ENCODE measurements at regions not wholly inside any gene's neighbourhood (a gene's known extent, or its start where the extent isn't known, plus 50 kb on each side); places are given as distances from the start of the nearest gene placed in this dataset.

DNA sequence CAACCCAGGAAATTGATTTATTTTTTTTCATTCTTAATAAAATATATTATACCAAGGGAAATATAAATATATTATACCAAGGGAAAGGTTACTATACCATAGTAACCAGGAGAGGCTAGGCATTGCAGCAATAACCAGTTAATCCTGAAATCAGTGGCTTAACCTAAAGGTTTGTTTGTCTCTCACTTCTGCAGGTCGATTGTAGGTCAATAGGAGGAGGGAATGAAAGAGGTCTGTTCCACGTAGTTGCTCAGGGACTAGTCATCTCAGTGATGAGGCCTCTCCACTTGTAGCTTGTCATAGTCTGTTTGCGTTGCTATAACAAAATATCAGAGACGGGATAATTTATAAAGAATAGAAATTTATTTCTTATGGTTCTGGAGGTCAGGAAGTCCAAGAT lies 168.0 kb downstream of the GJA1 start:
- WGBS, 2 experiments (ENCODE audit: low coverage in 1 of 2, low lambda C conversion rate in 2 of 2, missing lambda C conversion rate in 2 of 2) = 77 to 81% methylated on average over 4 of the region's 4 CpGs
- Histone ChIP-seq H3K79me2 (ENCODE audit: insufficient read depth) (no peaks in the 10 kb centered on the region), H3K9me3 (ENCODE audit: low read depth) (no peaks in the 10 kb centered on the region), H3K4me2 (ENCODE audit: unreplicated experiment) (no peak overlapping the region), H3K27ac (no peak overlapping the region), H3K4me3 (no peak overlapping the region), H3K9me2 (ENCODE audit: insufficient read depth) (no peaks in the 10 kb centered on the region), H4K20me1 (ENCODE audit: insufficient read depth) (no peaks in the 10 kb centered on the region), H3K27me3 (replicated peaks; ENCODE audit: insufficient read depth) (no peaks in the 10 kb centered on the region), H3K4me1 (ENCODE audit: insufficient read depth) (no peaks in the 10 kb centered on the region), H3F3A (ENCODE audit: insufficient read depth) (no peaks in the 10 kb centered on the region), H3K36me3 (ENCODE audit: low read depth) (no peaks in the 10 kb centered on the region), H2AFZ (no peak overlapping the region), H3K9ac (no peak overlapping the region)
- no peak for DNase-seq
- TF ChIP-seq EZH2 (IDR thresholded peaks at IDR 0.05; ENCODE audit: insufficient read depth, poor library complexity, severe bottlenecking) (no peak), EZH2phosphoT487 (IDR thresholded peaks at IDR 0.05; ENCODE audit: insufficient read depth, low read depth) (no peak)
- in situ Hi-C loops (cut with MboI) = no loop called here

- Histone ChIP-seq H3K4me2 (ENCODE audit: unreplicated experiment) (no peak overlapping the region), H3K9ac (no peak overlapping the region), H3K36me3 (ENCODE audit: low read depth) (no peaks in the 10 kb centered on the region), H3K4me3 (no peak overlapping the region), H4K20me1 (ENCODE audit: insufficient read depth) (no peaks in the 10 kb centered on the region), H3K27ac (no peak overlapping the region), H3K9me2 (ENCODE audit: insufficient read depth) (no peaks in the 10 kb centered on the region), H3F3A (ENCODE audit: insufficient read depth) (no peaks in the 10 kb centered on the region), H3K4me1 (ENCODE audit: insufficient read depth) (no peaks in the 10 kb centered on the region), H3K27me3 (replicated peaks; ENCODE audit: insufficient read depth) (no peaks in the 10 kb centered on the region), H3K9me3 (ENCODE audit: low read depth) (no peaks in the 10 kb centered on the region), H2AFZ (no peak overlapping the region), H3K79me2 (ENCODE audit: insufficient read depth) (no peaks in the 10 kb centered on the region)
- 66 to 74% methylated on average over 2 of the region's 2 CpGs for WGBS, 2 experiments (ENCODE audit: low coverage in 1 of 2, low lambda C conversion rate in 2 of 2, missing lambda C conversion rate in 2 of 2)
- DNase-seq = no peak
- in situ Hi-C loops (cut with MboI) = no loop called here
- no peak for TF ChIP-seq EZH2 (IDR thresholded peaks at IDR 0.05; ENCODE audit: insufficient read depth, poor library complexity, severe bottlenecking)
- TF ChIP-seq EZH2phosphoT487 (IDR thresholded peaks at IDR 0.05; ENCODE audit: insufficient read depth, low read depth) = no peak
Measured at GRCh38 chr6:121607721-121608120, 172.3 kb downstream of the GJA1 start.

DNA sequence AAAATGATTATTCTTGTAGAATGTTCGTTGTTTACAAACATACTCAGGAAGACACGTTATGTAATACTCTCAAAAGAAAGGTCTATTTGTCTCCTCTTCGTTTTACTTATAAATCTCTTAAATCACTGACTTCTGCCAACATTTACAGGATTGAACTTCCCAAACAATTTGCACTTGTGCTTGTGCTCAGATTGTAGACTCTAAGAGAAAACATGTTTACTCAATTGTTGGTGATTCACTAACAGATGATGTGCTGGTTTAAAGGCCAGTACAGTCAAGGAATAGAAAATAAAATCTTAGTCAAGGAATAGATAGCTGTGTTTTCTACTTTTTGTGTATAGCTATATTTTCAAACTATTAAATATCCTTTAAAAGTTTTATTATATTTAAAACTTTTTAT lies 172.8 kb downstream of the GJA1 start:
- no peaks in the 10 kb centered on the region for H3K36me3 ChIP-seq (ENCODE audit: low read depth)
- H3K9me2 ChIP-seq (ENCODE audit: insufficient read depth) = no peaks in the 10 kb centered on the region
- no peak overlapping the region for H3K4me2 ChIP-seq (ENCODE audit: unreplicated experiment)
- no peak overlapping the region for H3K4me3 ChIP-seq
- H3K27ac ChIP-seq = no peak overlapping the region
- H4K20me1 ChIP-seq (ENCODE audit: insufficient read depth) = no peaks in the 10 kb centered on the region
- no peaks in the 10 kb centered on the region for H3K4me1 ChIP-seq (ENCODE audit: insufficient read depth)
- H3K9me3 ChIP-seq (ENCODE audit: low read depth) = no peaks in the 10 kb centered on the region
- in situ Hi-C loops (cut with MboI) = no loop called here
- TF ChIP-seq EZH2phosphoT487 (IDR thresholded peaks at IDR 0.05; ENCODE audit: insufficient read depth, low read depth) = no peak
- no peak for TF ChIP-seq EZH2 (IDR thresholded peaks at IDR 0.05; ENCODE audit: insufficient read depth, poor library complexity, severe bottlenecking)
- peak; percentile 33 for DNase-seq
- H3F3A ChIP-seq (ENCODE audit: insufficient read depth) = no peaks in the 10 kb centered on the region
- 29 to 30% methylated on average over 3 of the region's 3 CpGs for WGBS, 2 experiments (ENCODE audit: low coverage in 1 of 2, low lambda C conversion rate in 2 of 2, missing lambda C conversion rate in 2 of 2)
- no peak overlapping the region for H2AFZ ChIP-seq
- H3K27me3 ChIP-seq (replicated peaks; ENCODE audit: insufficient read depth) = no peaks in the 10 kb centered on the region
- no peak overlapping the region for H3K9ac ChIP-seq
- no peaks in the 10 kb centered on the region for H3K79me2 ChIP-seq (ENCODE audit: insufficient read depth)

- Histone ChIP-seq H3K79me2 (ENCODE audit: insufficient read depth) (no peaks in the 10 kb centered on the region), H3K27me3 (replicated peaks; ENCODE audit: insufficient read depth) (no peaks in the 10 kb centered on the region), H3K4me2 (ENCODE audit: unreplicated experiment) (no peak overlapping the region), H3K9me3 (ENCODE audit: low read depth) (no peaks in the 10 kb centered on the region), H4K20me1 (ENCODE audit: insufficient read depth) (no peaks in the 10 kb centered on the region), H3K27ac (no peak overlapping the region), H3F3A (ENCODE audit: insufficient read depth) (no peaks in the 10 kb centered on the region), H3K9me2 (ENCODE audit: insufficient read depth) (no peaks in the 10 kb centered on the region), H3K4me1 (ENCODE audit: insufficient read depth) (no peaks in the 10 kb centered on the region), H3K9ac (no peak overlapping the region), H2AFZ (no peak overlapping the region), H3K36me3 (ENCODE audit: low read depth) (no peaks in the 10 kb centered on the region), H3K4me3 (no peak overlapping the region)
- in situ Hi-C loops (cut with MboI) = no loop called here
- no peak for TF ChIP-seq EZH2phosphoT487 (IDR thresholded peaks at IDR 0.05; ENCODE audit: insufficient read depth, low read depth)
- TF ChIP-seq EZH2 (IDR thresholded peaks at IDR 0.05; ENCODE audit: insufficient read depth, poor library complexity, severe bottlenecking) = no peak
- DNase-seq = no peak
Measured at GRCh38 chr6:121609281-121609680, 173.8 kb downstream of the GJA1 start.

DNA sequence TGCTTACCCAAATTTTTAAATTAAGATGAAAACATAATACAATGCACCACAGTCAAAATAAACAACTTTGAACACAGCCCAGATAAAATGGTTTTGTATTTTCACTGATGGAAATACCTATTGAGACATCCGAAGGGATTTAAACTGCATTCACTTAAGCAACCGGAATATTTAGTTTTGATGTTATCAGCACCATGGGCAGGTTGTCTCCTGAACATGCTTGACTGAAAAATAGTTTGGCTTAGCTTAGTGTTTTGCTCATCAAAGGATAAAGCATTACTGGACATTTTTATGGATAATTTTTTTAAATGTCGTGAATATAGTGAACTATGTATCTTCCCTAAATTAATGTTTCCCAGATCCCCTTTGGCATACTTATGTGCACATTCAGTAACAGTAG lies 177.5 kb downstream of the GJA1 start:
- no peak overlapping the region for H3K27ac ChIP-seq
- no peaks in the 10 kb centered on the region for H3F3A ChIP-seq (ENCODE audit: insufficient read depth)
- H3K9me2 ChIP-seq (ENCODE audit: insufficient read depth) = no peaks in the 10 kb centered on the region
- H3K4me2 ChIP-seq (ENCODE audit: unreplicated experiment) = no peak overlapping the region
- H2AFZ ChIP-seq = no peak overlapping the region
- no peaks in the 10 kb centered on the region for H3K9me3 ChIP-seq (ENCODE audit: low read depth)
- no peaks in the 10 kb centered on the region for H3K36me3 ChIP-seq (ENCODE audit: low read depth)
- H3K4me1 ChIP-seq (ENCODE audit: insufficient read depth) = no peaks in the 10 kb centered on the region
- no peak overlapping the region for H3K9ac ChIP-seq
- TF ChIP-seq EZH2phosphoT487 (IDR thresholded peaks at IDR 0.05; ENCODE audit: insufficient read depth, low read depth) = no peak
- no peak for TF ChIP-seq EZH2 (IDR thresholded peaks at IDR 0.05; ENCODE audit: insufficient read depth, poor library complexity, severe bottlenecking)
- no peaks in the 10 kb centered on the region for H3K79me2 ChIP-seq (ENCODE audit: insufficient read depth)
- H4K20me1 ChIP-seq (ENCODE audit: insufficient read depth) = no peaks in the 10 kb centered on the region
- in situ Hi-C loops (cut with MboI) = no loop called here
- WGBS, 2 experiments (ENCODE audit: low coverage in 1 of 2, low lambda C conversion rate in 2 of 2, missing lambda C conversion rate in 2 of 2) = 90 to 96% methylated on average over 3 of the region's 3 CpGs
- no peak overlapping the region for H3K4me3 ChIP-seq
- DNase-seq = no peak
- no peaks in the 10 kb centered on the region for H3K27me3 ChIP-seq (replicated peaks; ENCODE audit: insufficient read depth)
